ENCODE measurements at regions not wholly inside any gene's neighbourhood (a gene's known extent, or its start where the extent isn't known, plus 50 kb on each side); places are given as distances from the start of the nearest gene placed in this dataset.

- no peak for TF ChIP-seq EZH2 (IDR thresholded peaks at IDR 0.05; ENCODE audit: insufficient read depth, poor library complexity, severe bottlenecking)
- TF ChIP-seq EZH2phosphoT487 (IDR thresholded peaks at IDR 0.05; ENCODE audit: insufficient read depth, low read depth): no peak
Observed at GRCh38 chr2:157173740-157174184, 83.7 kb upstream of the GALNT5 start.
